ENCODE measurements at regions not wholly inside any gene's neighbourhood (a gene's known extent, or its start where the extent isn't known, plus 50 kb on each side); places are given as distances from the start of the nearest gene placed in this dataset.
A peak's percentile ranks its signal among the peaks of the same experiment; 100 is the strongest.

GRCh38 chr15:66917904-66918448 is 147.4 kb upstream of the SMAD3 start:
- intact Hi-C loops (cut with DNase I, micrococcal nuclease): no loop called here
- ATAC-seq (ENCODE audit: poor library complexity): no peak
- H3K27ac ChIP-seq (ENCODE audit: low read depth in 1 of 2, low read length in 2 of 2): no peak overlapping the region
- DNase-seq: no peak
- H3K4me3 ChIP-seq (ENCODE audit: low read length): no peak overlapping the region
- H3K36me3 Mint-ChIP-seq (ENCODE audit: low read depth): peaks cover 3% of the 10 kb centered on the region
- ChIA-PET CTCF (no interaction called here), POLR2A (no interaction called here)
- H3K27me3 Mint-ChIP-seq: peaks cover 18% of the 10 kb centered on the region
- peaks cover 5% of the 10 kb centered on the region for H3K4me1 Mint-ChIP-seq (ENCODE audit: low read depth)
- H3K27ac Mint-ChIP-seq: no peak overlapping the region
- TF ChIP-seq CTCF (IDR thresholded peaks at IDR 0.05): no peak
- no peaks in the 10 kb centered on the region for H3K27me3 ChIP-seq (ENCODE audit: control insufficient read depth in 1 of 2, insufficient read depth in 2 of 2, low read length in 2 of 2)
- H3K4me1 ChIP-seq (ENCODE audit: insufficient read depth, low read length): peaks cover 5% of the 10 kb centered on the region
- no peak overlapping the region for H3K4me3 Mint-ChIP-seq
- H3K36me3 ChIP-seq (ENCODE audit: insufficient read depth, low read length): no peaks in the 10 kb centered on the region
- H3K9me3 ChIP-seq (ENCODE audit: control insufficient read depth in 1 of 2, insufficient read depth in 1 of 2, low read length in 2 of 2): peaks cover 4 to 5% of the 10 kb centered on the region in 2 experiments
- H3K9me3 Mint-ChIP-seq: peaks cover 9% of the 10 kb centered on the region

GRCh38 chr15:66919421-66919820 is 146.0 kb upstream of the SMAD3 start:
- peaks cover 10% of the 10 kb centered on the region for H3K4me1 ChIP-seq (ENCODE audit: insufficient read depth, low read length)
- H3K9me3 Mint-ChIP-seq: peaks cover 9% of the 10 kb centered on the region
- H3K27me3 Mint-ChIP-seq: peaks cover 30% of the 10 kb centered on the region
- intact Hi-C loops (cut with DNase I, micrococcal nuclease): no loop called here
- peaks cover 5% of the 10 kb centered on the region for H3K4me1 Mint-ChIP-seq (ENCODE audit: low read depth)
- ChIA-PET CTCF (no interaction called here), POLR2A (no interaction called here)
- H3K36me3 Mint-ChIP-seq (ENCODE audit: low read depth): peaks cover 3% of the 10 kb centered on the region
- H3K4me3 ChIP-seq (ENCODE audit: low read length): no peak overlapping the region
- DNase-seq (no peak), ATAC-seq (ENCODE audit: poor library complexity) (no peak)
- H3K4me3 Mint-ChIP-seq: no peak overlapping the region
- H3K27ac ChIP-seq (ENCODE audit: low read depth in 1 of 2, low read length in 2 of 2): no peak overlapping the region
- peaks cover 4 to 10% of the 10 kb centered on the region in 2 experiments for H3K9me3 ChIP-seq (ENCODE audit: control insufficient read depth in 1 of 2, insufficient read depth in 1 of 2, low read length in 2 of 2)
- H3K36me3 ChIP-seq (ENCODE audit: insufficient read depth, low read length): no peaks in the 10 kb centered on the region
- H3K27ac Mint-ChIP-seq: no peak overlapping the region
- no peaks in the 10 kb centered on the region for H3K27me3 ChIP-seq (ENCODE audit: control insufficient read depth in 1 of 2, insufficient read depth in 2 of 2, low read length in 2 of 2)
- no peak for TF ChIP-seq CTCF (IDR thresholded peaks at IDR 0.05)

- no peak overlapping the region for H3K27ac ChIP-seq (ENCODE audit: low read depth in 1 of 2, low read length in 2 of 2)
- intact Hi-C loops (cut with DNase I, micrococcal nuclease): no loop called here
Observed at GRCh38 chr15:66921319-66921915, 144.0 kb upstream of the SMAD3 start.

More at GRCh38 chr15:66921319-66921915, 144.0 kb upstream of the SMAD3 start:
- H3K4me1 ChIP-seq (ENCODE audit: insufficient read depth, low read length): peaks cover 10% of the 10 kb centered on the region
- TF ChIP-seq CTCF (IDR thresholded peaks at IDR 0.05): no peak
- DNase-seq (peak in 1 of 14 experiments; percentile 28), ATAC-seq (ENCODE audit: poor library complexity) (no peak)
- H3K36me3 ChIP-seq (ENCODE audit: insufficient read depth, low read length): no peaks in the 10 kb centered on the region
- no peak overlapping the region for H3K4me3 ChIP-seq (ENCODE audit: low read length)
- CTCF ChIA-PET: no interaction called here
- Mint-ChIP-seq H3K36me3 (ENCODE audit: low read depth) (peaks cover 3% of the 10 kb centered on the region), H3K9me3 (peaks cover 9% of the 10 kb centered on the region), H3K27me3 (peaks cover 22% of the 10 kb centered on the region), H3K4me1 (ENCODE audit: low read depth) (peaks cover 5% of the 10 kb centered on the region), H3K27ac (no peak overlapping the region), H3K4me3 (no peak overlapping the region)
- POLR2A ChIA-PET: interaction anchor here (2.0 kb wide), 1 partner anchor 9 kb away, joined by 7 read pairs; no protein-coding TSS in a partner anchor
- H3K9me3 ChIP-seq (ENCODE audit: control insufficient read depth in 1 of 2, insufficient read depth in 1 of 2, low read length in 2 of 2): peaks cover 4 to 10% of the 10 kb centered on the region in 2 experiments
- peaks cover 0 to 7% of the 10 kb centered on the region in 2 experiments for H3K27me3 ChIP-seq (ENCODE audit: control insufficient read depth in 1 of 2, insufficient read depth in 2 of 2, low read length in 2 of 2)
